HEK293T (cell line): ENCODE measurements at regions not wholly inside any gene's neighbourhood (a gene's known extent, or its start where the extent isn't known, plus 50 kb on each side); places are given as distances from the start of the nearest gene placed in this dataset.

Experiments
- CTCF ChIA-PET: fragments of 350-600 bp; formaldehyde crosslinking; extraction: SDS; loops from one replicate; lab custom pipeline; 2021; ENCODE audit warnings: antibody characterized with exemption, inconsistent platforms; lab: Yijun Ruan, JAX
- POLR2A ChIA-PET: fragments of 350-600 bp; formaldehyde crosslinking; extraction: SDS; loops from one replicate; lab custom pipeline; 2020; ENCODE audit warnings: antibody characterized with exemption, inconsistent platforms; lab: Yijun Ruan, JAX
- DNase-seq: peaks from one replicate; pipeline ENCODE4 v3.0.0; 2012; ENCODE audit warnings: mixed read lengths; ENCODE audit errors: extremely low spot score
- ARNT ChIP-seq: fragments of 450-650 bp; IDR thresholded peaks from 2 replicates; pipeline ENCODE4 v1.6.1; 2017; ENCODE audit warnings: mild to moderate bottlenecking
- BHLHE40 ChIP-seq: fragments of 450-650 bp; IDR thresholded peaks from 2 replicates; pipeline ENCODE4 v1.6.1; 2016; ENCODE audit warnings: mild to moderate bottlenecking, moderate library complexity, borderline replicate concordance
- CTBP1 ChIP-seq: fragments of 450-650 bp; IDR thresholded peaks from 2 replicates; pipeline ENCODE4 v1.6.1; 2016; ENCODE audit warnings: borderline replicate concordance
- ELF4 ChIP-seq: fragments of 450-650 bp; IDR thresholded peaks from 2 replicates; pipeline ENCODE4 v1.6.1; 2017; ENCODE audit warnings: antibody characterized with exemption
- FOXA1 ChIP-seq: fragments of 450-650 bp; IDR thresholded peaks from 2 replicates; pipeline ENCODE4 v1.6.1; 2016; ENCODE audit warnings: mild to moderate bottlenecking
- FOXK2 ChIP-seq: fragments of 450-650 bp; IDR thresholded peaks from 2 replicates; pipeline ENCODE4 v1.6.1; 2016; ENCODE audit warnings: mild to moderate bottlenecking
- FOXM1 ChIP-seq: fragments of 450-650 bp; IDR thresholded peaks from 2 replicates; pipeline ENCODE4 v1.6.1; 2017; ENCODE audit warnings: mild to moderate bottlenecking, borderline replicate concordance
- HDGF ChIP-seq: fragments of 450-650 bp; IDR thresholded peaks from 2 replicates; pipeline ENCODE4 v1.6.1; 2017; ENCODE audit warnings: antibody characterized with exemption, borderline replicate concordance
- L3MBTL2 ChIP-seq: fragments of 450-650 bp; conservative IDR thresholded peaks from 2 replicates; pipeline ENCODE4 v1.6.1; 2016; ENCODE audit warnings: mild to moderate bottlenecking
- LEF1 ChIP-seq: fragments of 450-650 bp; IDR thresholded peaks from 2 replicates; pipeline ENCODE4 v1.6.1; 2017; ENCODE audit warnings: mild to moderate bottlenecking, borderline replicate concordance
- NFRKB ChIP-seq: fragments of 450-650 bp; IDR thresholded peaks from 2 replicates; pipeline ENCODE4 v1.6.1; 2016; ENCODE audit warnings: mild to moderate bottlenecking, moderate library complexity
- PKNOX1 ChIP-seq: fragments of 450-650 bp; IDR thresholded peaks from 2 replicates; pipeline ENCODE4 v1.6.1; 2016
- SP1 ChIP-seq: fragments of 450-650 bp; IDR thresholded peaks from 2 replicates; pipeline ENCODE4 v1.6.1; 2017
- SUZ12 ChIP-seq: fragments of 450-650 bp; IDR thresholded peaks from 2 replicates; pipeline ENCODE4 v1.6.1; 2016; ENCODE audit warnings: mild to moderate bottlenecking
- TARDBP ChIP-seq: fragments of 450-650 bp; IDR thresholded peaks from 2 replicates; pipeline ENCODE4 v1.6.1; 2016
- ZNF384 ChIP-seq: fragments of 450-650 bp; IDR thresholded peaks from 2 replicates; pipeline ENCODE4 v1.6.1; 2016

- ChIA-PET POLR2A (no interaction called here), CTCF (no interaction called here)
- DNase-seq = no peak
- TF ChIP-seq L3MBTL2 (no peak), NFRKB (no peak)
These were observed 893.8 kb upstream of the SLC10A2 start for GRCh38 chr13:103960001-103960400.

GRCh38 chr13:103958691-103959090 is 892.5 kb upstream of the SLC10A2 start:
- ChIA-PET CTCF (no interaction called here), POLR2A (no interaction called here)
- TF ChIP-seq ZNF384 (no peak), FOXM1 (no peak), CTBP1 (no peak), L3MBTL2 (no peak), HDGF (no peak), BHLHE40 (no peak), ELF4 (no peak), FOXA1 (no peak), PKNOX1 (no peak), NFRKB (no peak), ARNT (no peak), FOXK2 (no peak), LEF1 (no peak), TARDBP (no peak)
- no peak for DNase-seq

- ChIA-PET POLR2A (no interaction called here), CTCF (no interaction called here)
- DNase-seq = no peak
- TF ChIP-seq ZNF384 = no peak
These were observed 891.7 kb upstream of the SLC10A2 start for GRCh38 chr13:103957939-103958338.

GRCh38 chr13:103953859-103954258 is 887.6 kb upstream of the SLC10A2 start:
- ChIA-PET POLR2A (no interaction called here), CTCF (no interaction called here)
- DNase-seq = no peak
- TF ChIP-seq L3MBTL2 (no peak), HDGF (no peak), ZNF384 (no peak), TARDBP (no peak), PKNOX1 (no peak), SUZ12 (no peak), ELF4 (no peak), ARNT (no peak), CTBP1 (no peak)

GRCh38 chr13:103952183-103952582 is 886.0 kb upstream of the SLC10A2 start:
- POLR2A ChIA-PET = no interaction called here
- CTCF ChIA-PET = no interaction called here
- no peak for DNase-seq
- TF ChIP-seq ARNT = no peak
- no peak for TF ChIP-seq ELF4
- TF ChIP-seq SUZ12 = no peak
- TF ChIP-seq SP1 = no peak
- no peak for TF ChIP-seq BHLHE40

- ChIA-PET CTCF (no interaction called here), POLR2A (no interaction called here)
- TF ChIP-seq NFRKB (no peak), TARDBP (no peak), CTBP1 (no peak), L3MBTL2 (no peak), PKNOX1 (no peak), SP1 (no peak), ARNT (no peak), ELF4 (no peak), FOXA1 (no peak), SUZ12 (no peak), BHLHE40 (no peak), FOXK2 (no peak), FOXM1 (no peak), HDGF (no peak), LEF1 (no peak), ZNF384 (no peak)
- no peak for DNase-seq
These were observed 882.2 kb upstream of the SLC10A2 start for GRCh38 chr13:103948426-103948825.

- TF ChIP-seq HDGF (no peak), CTBP1 (no peak), L3MBTL2 (no peak), FOXA1 (no peak), FOXK2 (no peak)
- no peak for DNase-seq
- ChIA-PET CTCF (no interaction called here), POLR2A (no interaction called here)
These were observed 879.6 kb upstream of the SLC10A2 start for GRCh38 chr13:103945836-103946235.

- TF ChIP-seq L3MBTL2 (no peak), PKNOX1 (no peak), FOXA1 (no peak), ARNT (no peak), ZNF384 (no peak), ELF4 (no peak), SP1 (no peak), LEF1 (no peak), TARDBP (no peak), BHLHE40 (no peak), SUZ12 (no peak), HDGF (no peak), FOXK2 (no peak)
- DNase-seq = no peak
- ChIA-PET CTCF (no interaction called here), POLR2A (no interaction called here)
These were observed 875.4 kb upstream of the SLC10A2 start for GRCh38 chr13:103941506-103942140.
